ENCODE measurements at regions not wholly inside any gene's neighbourhood (a gene's known extent, or its start where the extent isn't known, plus 50 kb on each side); places are given as distances from the start of the nearest gene placed in this dataset.

DNA sequence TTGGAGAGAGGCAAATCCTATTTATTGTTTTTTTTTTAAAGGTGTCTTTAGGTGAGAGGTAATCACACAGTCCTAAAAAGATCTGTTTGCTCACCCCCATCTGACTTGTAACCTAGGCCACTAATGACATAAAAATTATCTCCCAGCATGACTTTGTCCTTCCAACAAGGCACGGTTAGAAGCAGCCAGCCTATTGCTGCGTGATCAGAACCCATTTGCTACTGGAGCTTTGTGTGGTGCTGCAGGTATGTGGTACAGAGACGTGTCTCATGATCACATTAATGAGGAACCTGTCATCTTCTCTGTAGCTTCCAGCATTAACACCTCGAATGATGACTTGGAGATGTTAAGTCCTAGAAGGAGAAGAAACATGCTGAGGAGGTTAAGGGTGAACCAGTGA lies 555.8 kb upstream of the TLE4 start:
- TF ChIP-seq, protein P1, sequence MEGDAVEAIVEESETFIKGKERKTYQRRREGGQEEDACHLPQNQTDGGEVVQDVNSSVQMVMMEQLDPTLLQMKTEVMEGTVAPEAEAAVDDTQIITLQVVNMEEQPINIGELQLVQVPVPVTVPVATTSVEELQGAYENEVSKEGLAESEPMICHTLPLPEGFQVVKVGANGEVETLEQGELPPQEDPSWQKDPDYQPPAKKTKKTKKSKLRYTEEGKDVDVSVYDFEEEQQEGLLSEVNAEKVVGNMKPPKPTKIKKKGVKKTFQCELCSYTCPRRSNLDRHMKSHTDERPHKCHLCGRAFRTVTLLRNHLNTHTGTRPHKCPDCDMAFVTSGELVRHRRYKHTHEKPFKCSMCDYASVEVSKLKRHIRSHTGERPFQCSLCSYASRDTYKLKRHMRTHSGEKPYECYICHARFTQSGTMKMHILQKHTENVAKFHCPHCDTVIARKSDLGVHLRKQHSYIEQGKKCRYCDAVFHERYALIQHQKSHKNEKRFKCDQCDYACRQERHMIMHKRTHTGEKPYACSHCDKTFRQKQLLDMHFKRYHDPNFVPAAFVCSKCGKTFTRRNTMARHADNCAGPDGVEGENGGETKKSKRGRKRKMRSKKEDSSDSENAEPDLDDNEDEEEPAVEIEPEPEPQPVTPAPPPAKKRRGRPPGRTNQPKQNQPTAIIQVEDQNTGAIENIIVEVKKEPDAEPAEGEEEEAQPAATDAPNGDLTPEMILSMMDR (IDR thresholded peaks at IDR 0.05; ENCODE audit: extremely low read depth in 1 of 2, insufficient read depth in 1 of 2, low read depth in 1 of 2, low read length in 2 of 2), result no peak
- no peak for TF ChIP-seq POLR2A (IDR thresholded peaks at IDR 0.05; ENCODE audit: low read depth, low read length)
